NCI-H1694 (cell line): ENCODE measurements at regions not wholly inside any gene's neighbourhood (a gene's known extent, or its start where the extent isn't known, plus 50 kb on each side); places are given as distances from the start of the nearest gene placed in this dataset.

Source experiments
- DNase-seq: peaks from one replicate; lab custom pipeline; 2025; lab: John Stamatoyannopoulos, UW

- no peak for DNase-seq
These were observed 327.1 kb downstream of the GLRX3 start for GRCh38 chr10:130463104-130463875.

- DNase-seq, result no peak
These were observed 327.7 kb downstream of the GLRX3 start for GRCh38 chr10:130463876-130464364.

- DNase-seq, result no peak
These were observed 328.2 kb downstream of the GLRX3 start for GRCh38 chr10:130464426-130464825.

GRCh38 chr10:130466271-130466997 is 330.2 kb downstream of the GLRX3 start:
- DNase-seq, result no peak

GRCh38 chr10:130470286-130470685 is 334.1 kb downstream of the GLRX3 start:
- DNase-seq, result no peak

DNA sequence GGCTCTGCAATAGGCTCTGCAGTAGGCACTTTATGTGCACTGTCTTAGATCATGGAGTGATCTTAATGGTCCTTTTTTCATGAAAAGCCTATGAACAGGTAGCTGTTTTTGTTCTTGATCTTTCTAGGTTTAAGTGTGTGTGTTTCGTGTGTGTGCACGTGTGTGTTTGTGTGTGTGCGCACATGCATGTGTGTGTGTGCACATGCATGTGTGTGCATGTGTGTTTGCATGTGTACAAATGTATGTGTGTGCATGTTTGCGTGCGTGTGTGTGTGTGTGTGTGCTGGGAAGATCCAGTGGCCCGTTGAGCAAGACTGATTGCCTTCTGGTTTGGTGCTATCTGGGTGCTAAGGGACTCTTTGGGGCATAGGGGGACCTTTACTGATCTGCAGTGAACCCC is 334.8 kb downstream of the GLRX3 start:
- no peak for DNase-seq

GRCh38 chr10:130471486-130471885 is 335.3 kb downstream of the GLRX3 start:
- DNase-seq, result no peak

DNA sequence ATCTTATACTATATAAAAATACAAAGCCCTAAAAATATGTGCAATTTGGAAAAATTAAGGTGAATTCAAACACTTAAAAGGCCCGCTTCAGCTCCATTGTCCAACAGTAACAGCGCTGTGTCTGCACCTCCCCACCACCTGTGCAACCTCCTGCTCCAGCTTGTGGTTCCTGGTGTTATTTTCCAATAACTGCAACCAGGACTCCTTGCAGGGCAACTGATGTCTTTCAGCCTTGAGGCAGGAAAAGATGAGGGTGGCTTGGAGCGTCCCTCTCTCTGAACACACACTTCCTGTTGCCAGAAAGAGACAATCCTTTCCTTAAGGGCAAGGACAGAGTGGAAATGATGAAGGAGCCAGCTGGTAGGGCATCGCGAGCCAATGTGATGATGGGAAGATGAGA is 336.0 kb downstream of the GLRX3 start:
- no peak for DNase-seq

DNA sequence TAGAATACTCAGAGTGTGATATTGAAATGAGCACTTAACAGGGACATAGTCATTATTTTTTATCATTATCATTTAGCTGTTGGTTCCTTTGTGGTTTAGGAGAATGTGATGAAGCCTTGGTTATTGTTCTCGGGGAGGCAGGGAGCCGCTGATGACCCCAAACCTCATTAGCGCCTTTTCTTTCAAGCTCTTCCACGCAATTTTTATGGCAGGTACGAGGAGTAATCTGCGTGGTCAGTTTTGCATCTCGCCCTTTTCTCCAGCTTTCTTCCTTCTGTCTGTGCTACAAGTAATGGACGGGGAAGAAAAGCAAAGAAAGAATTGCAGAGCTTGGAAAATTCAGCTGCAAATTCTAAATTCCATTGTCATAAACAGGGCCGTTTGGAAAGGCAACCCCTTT is 338.4 kb downstream of the GLRX3 start:
- no peak for DNase-seq

GRCh38 chr10:130477360-130477759 is 341.2 kb downstream of the GLRX3 start:
- no peak for DNase-seq

DNA sequence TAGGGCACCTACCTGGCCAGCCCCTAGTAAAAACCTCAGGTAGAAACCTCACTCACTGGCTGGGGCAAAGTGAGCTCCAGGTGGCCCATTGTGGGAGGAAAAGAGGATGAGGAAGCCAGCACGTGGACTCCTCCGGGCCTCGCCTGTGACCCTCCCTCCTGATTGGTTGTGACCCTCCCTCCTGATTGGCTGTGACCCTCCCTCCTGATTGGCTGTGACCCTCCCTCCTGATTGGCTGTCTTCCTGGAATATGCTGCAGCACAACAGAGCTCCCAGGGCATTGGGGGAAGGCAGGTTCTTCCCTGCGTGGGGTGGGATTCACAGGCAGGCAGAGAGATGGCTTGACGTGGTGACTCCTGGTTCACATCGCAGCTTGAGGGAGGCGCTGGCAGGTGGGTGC is 343.0 kb downstream of the GLRX3 start:
- no peak for DNase-seq

- no peak for DNase-seq
These were observed 343.7 kb downstream of the GLRX3 start for GRCh38 chr10:130479926-130480325.

DNA sequence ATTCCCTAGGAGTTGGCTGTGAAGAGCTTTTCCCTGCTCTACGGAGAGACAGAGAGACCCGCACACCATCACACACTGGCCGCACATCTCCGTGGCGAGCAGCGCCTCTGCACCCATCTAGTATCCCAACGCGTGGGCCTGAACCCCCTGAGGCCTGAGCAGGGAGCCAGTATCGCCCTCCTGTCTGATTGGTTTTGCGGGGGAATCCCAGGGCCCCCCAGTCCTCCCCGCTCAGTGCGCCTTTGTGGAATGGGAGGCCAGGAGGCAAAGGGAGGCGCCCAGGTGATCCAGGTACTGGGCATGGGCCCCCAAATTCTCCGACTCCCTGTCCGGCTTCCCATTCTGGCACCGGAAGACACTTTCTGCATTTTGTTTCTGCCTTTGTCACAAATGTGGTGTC is 344.3 kb downstream of the GLRX3 start:
- DNase-seq, result no peak

- no peak for DNase-seq
These were observed 345.1 kb downstream of the GLRX3 start for GRCh38 chr10:130481076-130481930.

- no peak for DNase-seq
These were observed 345.7 kb downstream of the GLRX3 start for GRCh38 chr10:130481936-130482335.

DNA sequence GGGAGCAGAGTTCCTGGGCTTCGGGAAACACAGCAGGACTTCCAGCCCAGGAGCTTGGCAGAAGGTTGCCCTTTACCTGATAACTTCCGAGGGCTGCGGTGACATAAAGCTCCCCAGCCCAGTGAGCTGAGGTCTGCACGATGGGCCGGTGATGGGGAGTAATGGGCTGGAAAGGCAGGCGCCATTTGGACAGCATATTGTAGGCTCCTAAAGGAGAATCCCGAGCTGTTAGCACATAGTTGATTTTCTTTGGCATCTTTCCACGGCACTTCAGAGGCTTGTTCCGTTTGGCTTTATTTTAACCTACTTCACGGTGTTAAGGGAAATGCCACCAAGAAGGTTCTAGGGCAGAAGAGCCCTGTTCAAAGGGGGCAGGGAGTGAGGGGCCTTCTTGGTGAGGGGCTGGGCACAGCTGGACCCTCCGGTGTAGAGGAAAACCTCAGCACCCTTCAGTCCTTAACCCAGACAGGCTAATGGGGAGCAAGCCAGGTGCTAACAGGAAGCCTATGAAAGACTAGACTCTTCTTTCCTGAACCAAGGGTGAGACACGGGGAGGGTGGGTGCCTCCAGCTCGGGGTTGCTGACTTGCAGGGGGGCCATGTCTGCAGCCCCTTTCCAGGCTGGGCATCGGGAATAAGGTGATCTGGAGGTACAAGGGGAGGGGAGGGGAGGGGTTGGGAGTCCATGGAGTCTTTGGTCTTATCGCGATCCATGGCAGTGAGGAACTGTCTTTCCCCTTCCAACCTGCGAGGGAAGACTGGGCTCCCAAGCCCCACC is 347.7 kb downstream of the GLRX3 start:
- DNase-seq, result no peak

GRCh38 chr10:130484468-130485180 is 348.4 kb downstream of the GLRX3 start:
- DNase-seq, result no peak

GRCh38 chr10:130485236-130485957 is 349.2 kb downstream of the GLRX3 start:
- DNase-seq, result no peak

GRCh38 chr10:130485958-130486895 is 350.0 kb downstream of the GLRX3 start:
- no peak for DNase-seq
